IMR-90 (cell line): ENCODE measurements at regions not wholly inside any gene's neighbourhood (a gene's known extent, or its start where the extent isn't known, plus 50 kb on each side); places are given as distances from the start of the nearest gene placed in this dataset.

Experiments used
- BHLHE40 ChIP-seq: fragments of 150-350 bp; IDR thresholded peaks from 2 replicates; pipeline ENCODE4 v1.6.1; 2016; ENCODE audit warnings: mild to moderate bottlenecking, low read depth, low read length
- CEBPB ChIP-seq: IDR thresholded peaks from 2 replicates; pipeline ENCODE4 v1.6.1; 2012; ENCODE audit warnings: low read depth, low read length, improper control_type of control experiment
- FOS ChIP-seq: fragments of 150-350 bp; IDR thresholded peaks from 2 replicates; pipeline ENCODE4 v1.6.1; 2016; ENCODE audit warnings: low read depth, low read length
- MAFK ChIP-seq: IDR thresholded peaks from 2 replicates; pipeline ENCODE4 v1.6.1; 2012; ENCODE audit warnings: low read depth, low read length, improper control_type of control experiment
- MAZ ChIP-seq: IDR thresholded peaks from 2 replicates; pipeline ENCODE4 v1.6.1; 2012; ENCODE audit warnings: low read depth, mild to moderate bottlenecking, low read length, improper control_type of control experiment, moderate library complexity, borderline replicate concordance
- MXI1 ChIP-seq: IDR thresholded peaks from 2 replicates; pipeline ENCODE4 v1.6.1; 2012; ENCODE audit warnings: low read depth, mild to moderate bottlenecking, low read length, moderate library complexity, borderline replicate concordance
- NFE2L2 ChIP-seq: fragments of 150-350 bp; IDR thresholded peaks from 2 replicates; pipeline ENCODE4 v1.6.1; 2016; ENCODE audit warnings: low read depth, mild to moderate bottlenecking, low read length
- POLR2A ChIP-seq: IDR thresholded peaks from 2 replicates; pipeline ENCODE4 v1.6.1; 2012; ENCODE audit warnings: mild to moderate bottlenecking, low read depth, low read length
- RAD21 ChIP-seq: IDR thresholded peaks from 2 replicates; pipeline ENCODE4 v1.6.1; 2012; ENCODE audit warnings: low read length, improper control_type of control experiment
- RCOR1 ChIP-seq: IDR thresholded peaks from 2 replicates; pipeline ENCODE4 v1.6.1; 2012; ENCODE audit warnings: mild to moderate bottlenecking, low read length, improper control_type of control experiment; ENCODE audit not compliant: insufficient replicate concordance
- SMC3 ChIP-seq: fragments of 150-350 bp; IDR thresholded peaks from 2 replicates; pipeline ENCODE4 v1.6.1; 2016; ENCODE audit warnings: low read depth, mild to moderate bottlenecking, antibody characterized with exemption, low read length, moderate library complexity
- TF ChIP-seq, protein P1 (sequence below): conservative IDR thresholded peaks from 2 replicates; pipeline ENCODE4 v1.5.1; 2012; ENCODE audit warnings: mild to moderate bottlenecking, low read depth, low read length, improper control_type of control experiment
- TF ChIP-seq, protein P2 (sequence below): fragments of 150-350 bp; IDR thresholded peaks from 2 replicates; pipeline ENCODE4 v1.6.1; 2016; ENCODE audit warnings: low read depth, mild to moderate bottlenecking, low read length, moderate library complexity, borderline replicate concordance
- TF ChIP-seq, protein P3 (sequence below): fragments of 150-350 bp; IDR thresholded peaks from 2 replicates; pipeline ENCODE4 v1.6.1; 2017; ENCODE audit warnings: mild to moderate bottlenecking, antibody characterized with exemption, low read length, low read depth

DNA sequence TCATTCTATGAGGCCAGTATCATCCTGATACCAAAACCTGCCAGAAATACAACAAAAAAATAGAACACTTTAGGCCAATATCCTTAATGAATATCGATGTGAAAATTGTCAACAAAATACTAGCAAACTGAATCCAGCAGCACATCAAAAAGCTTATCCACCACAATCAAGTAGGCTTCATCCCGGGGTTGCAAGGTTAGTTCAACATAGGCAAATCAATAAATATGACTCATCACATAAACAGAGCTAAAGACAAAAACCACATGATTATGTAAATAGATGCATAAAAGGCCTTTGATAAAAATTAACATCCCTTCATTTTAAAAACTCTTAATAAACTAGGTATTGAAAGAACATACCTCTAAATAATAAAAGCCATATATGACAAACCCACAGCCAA lies 403.2 kb upstream of the AZI2 start:
- TF ChIP-seq, protein P1, sequence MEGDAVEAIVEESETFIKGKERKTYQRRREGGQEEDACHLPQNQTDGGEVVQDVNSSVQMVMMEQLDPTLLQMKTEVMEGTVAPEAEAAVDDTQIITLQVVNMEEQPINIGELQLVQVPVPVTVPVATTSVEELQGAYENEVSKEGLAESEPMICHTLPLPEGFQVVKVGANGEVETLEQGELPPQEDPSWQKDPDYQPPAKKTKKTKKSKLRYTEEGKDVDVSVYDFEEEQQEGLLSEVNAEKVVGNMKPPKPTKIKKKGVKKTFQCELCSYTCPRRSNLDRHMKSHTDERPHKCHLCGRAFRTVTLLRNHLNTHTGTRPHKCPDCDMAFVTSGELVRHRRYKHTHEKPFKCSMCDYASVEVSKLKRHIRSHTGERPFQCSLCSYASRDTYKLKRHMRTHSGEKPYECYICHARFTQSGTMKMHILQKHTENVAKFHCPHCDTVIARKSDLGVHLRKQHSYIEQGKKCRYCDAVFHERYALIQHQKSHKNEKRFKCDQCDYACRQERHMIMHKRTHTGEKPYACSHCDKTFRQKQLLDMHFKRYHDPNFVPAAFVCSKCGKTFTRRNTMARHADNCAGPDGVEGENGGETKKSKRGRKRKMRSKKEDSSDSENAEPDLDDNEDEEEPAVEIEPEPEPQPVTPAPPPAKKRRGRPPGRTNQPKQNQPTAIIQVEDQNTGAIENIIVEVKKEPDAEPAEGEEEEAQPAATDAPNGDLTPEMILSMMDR: no peak
- TF ChIP-seq MAZ: no peak
- no peak for TF ChIP-seq CEBPB
- TF ChIP-seq POLR2A: no peak
- TF ChIP-seq, protein P2, sequence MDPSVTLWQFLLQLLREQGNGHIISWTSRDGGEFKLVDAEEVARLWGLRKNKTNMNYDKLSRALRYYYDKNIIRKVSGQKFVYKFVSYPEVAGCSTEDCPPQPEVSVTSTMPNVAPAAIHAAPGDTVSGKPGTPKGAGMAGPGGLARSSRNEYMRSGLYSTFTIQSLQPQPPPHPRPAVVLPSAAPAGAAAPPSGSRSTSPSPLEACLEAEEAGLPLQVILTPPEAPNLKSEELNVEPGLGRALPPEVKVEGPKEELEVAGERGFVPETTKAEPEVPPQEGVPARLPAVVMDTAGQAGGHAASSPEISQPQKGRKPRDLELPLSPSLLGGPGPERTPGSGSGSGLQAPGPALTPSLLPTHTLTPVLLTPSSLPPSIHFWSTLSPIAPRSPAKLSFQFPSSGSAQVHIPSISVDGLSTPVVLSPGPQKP: no peak
- no peak for TF ChIP-seq MAFK
- TF ChIP-seq MXI1: no peak
- no peak for TF ChIP-seq NFE2L2
- no peak for TF ChIP-seq BHLHE40
- TF ChIP-seq, protein P3, sequence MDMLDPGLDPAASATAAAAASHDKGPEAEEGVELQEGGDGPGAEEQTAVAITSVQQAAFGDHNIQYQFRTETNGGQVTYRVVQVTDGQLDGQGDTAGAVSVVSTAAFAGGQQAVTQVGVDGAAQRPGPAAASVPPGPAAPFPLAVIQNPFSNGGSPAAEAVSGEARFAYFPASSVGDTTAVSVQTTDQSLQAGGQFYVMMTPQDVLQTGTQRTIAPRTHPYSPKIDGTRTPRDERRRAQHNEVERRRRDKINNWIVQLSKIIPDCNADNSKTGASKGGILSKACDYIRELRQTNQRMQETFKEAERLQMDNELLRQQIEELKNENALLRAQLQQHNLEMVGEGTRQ: no peak
- no peak for TF ChIP-seq RAD21
- TF ChIP-seq SMC3: no peak
- no peak for TF ChIP-seq FOS
- TF ChIP-seq RCOR1: no peak
